GM08714 (cell line): ENCODE measurements at regions not wholly inside any gene's neighbourhood (a gene's known extent, or its start where the extent isn't known, plus 50 kb on each side); places are given as distances from the start of the nearest gene placed in this dataset.

ENCODE experiments used
- H3K4me3 ChIP-seq: fragments of 200-500 bp; sonication (Bioruptor generic); 2 replicates; pipeline ENCODE4 v1.5.1; 2014; ENCODE audit warnings: mild to moderate bottlenecking, low read length, inconsistent platforms
- ZNF274 ChIP-seq: IDR thresholded peaks from 2 replicates; pipeline ENCODE4 v1.6.1; 2012; ENCODE audit warnings: mild to moderate bottlenecking, low read depth, low read length

DNA sequence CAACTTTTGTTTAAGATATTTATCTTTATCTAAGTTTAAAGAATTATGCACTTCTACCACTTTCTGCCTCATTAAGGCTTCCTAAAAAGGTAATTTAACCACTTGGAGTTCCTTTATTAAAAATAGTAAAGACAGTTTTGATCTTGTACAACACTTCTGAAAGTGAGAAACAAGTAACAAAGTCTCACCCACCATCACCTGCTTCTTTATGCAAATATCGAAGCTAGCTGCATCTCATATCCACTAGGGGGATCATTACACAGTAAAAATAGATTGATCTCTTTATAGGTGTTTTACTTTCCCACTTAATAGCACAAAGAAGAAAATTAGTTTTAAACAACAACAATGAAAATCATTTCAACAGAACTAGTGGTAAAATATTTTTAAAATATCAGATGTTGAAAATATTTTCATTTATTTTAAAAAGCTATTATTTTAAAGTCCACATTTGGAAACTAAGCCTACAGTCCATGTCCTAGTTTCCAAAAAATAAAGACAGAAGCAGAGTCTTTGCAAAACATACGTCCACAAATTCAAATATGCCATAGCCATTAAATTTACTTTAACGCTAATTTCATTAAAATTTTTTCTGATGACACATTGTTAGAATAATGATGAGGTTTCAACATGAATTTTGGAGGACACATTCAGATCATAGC is 160.0 kb upstream of the SOX5 start:
- H3K4me3 ChIP-seq: no peak overlapping the region
- TF ChIP-seq ZNF274: no peak

DNA sequence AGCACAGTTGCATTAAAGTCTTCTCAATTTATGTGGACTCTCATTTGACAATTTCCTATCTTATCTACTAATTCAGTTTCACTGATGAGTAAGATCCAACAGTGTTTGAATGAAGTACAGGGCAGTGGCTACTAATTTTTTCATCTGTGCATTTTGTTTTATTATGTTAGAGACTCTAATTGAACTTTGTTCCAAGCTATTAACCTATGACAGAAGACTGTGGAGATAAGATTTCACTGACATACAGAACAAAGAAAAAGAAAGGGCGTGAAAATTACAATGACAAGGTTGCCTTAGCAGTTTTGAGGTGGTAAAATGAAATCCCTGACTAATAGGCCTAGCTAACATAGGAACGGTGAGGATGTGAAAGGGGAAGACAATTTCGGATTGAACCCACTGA is 153.2 kb upstream of the SOX5 start:
- no peak overlapping the region for H3K4me3 ChIP-seq
- no peak for TF ChIP-seq ZNF274

DNA sequence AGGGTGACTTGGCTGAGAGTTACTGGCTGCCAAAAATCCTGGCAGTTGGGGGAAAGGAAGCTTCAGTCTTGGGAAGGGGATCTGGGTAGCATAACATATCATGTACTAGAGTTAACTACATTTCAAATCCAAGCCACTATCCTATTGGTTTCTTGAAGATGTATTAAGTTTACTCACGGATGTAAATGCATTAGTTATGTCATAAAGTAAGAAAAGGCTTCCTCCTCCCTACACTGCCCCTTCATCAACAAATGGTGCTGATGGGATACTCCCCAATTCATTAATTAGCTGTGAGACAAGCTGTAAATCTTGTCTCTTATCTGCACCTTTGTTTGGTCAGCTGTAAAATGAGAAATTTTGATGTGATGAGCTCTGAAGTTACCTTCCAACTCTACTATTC is 150.1 kb upstream of the SOX5 start:
- no peak for TF ChIP-seq ZNF274
- no peak overlapping the region for H3K4me3 ChIP-seq

DNA sequence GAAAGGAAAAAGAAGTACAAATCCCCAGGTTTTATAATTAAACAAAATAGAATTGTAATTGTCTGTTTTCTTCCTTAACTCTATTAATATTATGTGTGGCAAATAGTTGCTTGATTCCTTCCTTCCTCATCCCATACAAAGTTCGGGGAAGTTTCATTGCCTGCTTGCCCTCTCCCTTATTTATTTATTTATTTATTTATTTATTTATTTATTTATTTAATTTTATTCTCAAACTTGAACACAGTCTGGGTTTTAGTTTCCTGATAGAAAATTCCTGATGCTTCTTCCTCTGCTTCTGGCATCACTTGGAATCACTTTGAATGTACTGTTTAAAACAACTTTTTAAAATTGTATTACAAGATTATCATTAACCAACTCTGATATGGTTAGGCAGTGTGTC is 145.8 kb upstream of the SOX5 start:
- H3K4me3 ChIP-seq: no peak overlapping the region
- TF ChIP-seq ZNF274: no peak

DNA sequence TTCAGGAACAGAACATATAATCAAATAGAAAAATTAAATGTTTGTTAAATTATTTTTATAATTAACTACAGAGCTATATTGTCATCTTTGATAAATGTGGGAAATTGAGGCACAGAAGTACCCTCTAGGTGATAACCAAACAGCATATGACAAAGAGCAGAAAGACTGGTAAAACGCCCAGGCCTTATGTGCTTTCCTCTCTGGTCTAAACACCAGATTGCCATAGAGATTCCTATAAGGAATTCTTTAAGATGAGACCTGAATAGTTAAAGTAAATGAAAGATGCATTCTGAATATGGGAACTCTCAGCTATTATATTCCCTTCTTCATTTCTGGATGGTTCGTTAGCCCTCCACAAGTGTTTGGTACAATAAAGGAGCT is 140.0 kb upstream of the SOX5 start:
- no peak overlapping the region for H3K4me3 ChIP-seq
- TF ChIP-seq ZNF274: no peak

DNA sequence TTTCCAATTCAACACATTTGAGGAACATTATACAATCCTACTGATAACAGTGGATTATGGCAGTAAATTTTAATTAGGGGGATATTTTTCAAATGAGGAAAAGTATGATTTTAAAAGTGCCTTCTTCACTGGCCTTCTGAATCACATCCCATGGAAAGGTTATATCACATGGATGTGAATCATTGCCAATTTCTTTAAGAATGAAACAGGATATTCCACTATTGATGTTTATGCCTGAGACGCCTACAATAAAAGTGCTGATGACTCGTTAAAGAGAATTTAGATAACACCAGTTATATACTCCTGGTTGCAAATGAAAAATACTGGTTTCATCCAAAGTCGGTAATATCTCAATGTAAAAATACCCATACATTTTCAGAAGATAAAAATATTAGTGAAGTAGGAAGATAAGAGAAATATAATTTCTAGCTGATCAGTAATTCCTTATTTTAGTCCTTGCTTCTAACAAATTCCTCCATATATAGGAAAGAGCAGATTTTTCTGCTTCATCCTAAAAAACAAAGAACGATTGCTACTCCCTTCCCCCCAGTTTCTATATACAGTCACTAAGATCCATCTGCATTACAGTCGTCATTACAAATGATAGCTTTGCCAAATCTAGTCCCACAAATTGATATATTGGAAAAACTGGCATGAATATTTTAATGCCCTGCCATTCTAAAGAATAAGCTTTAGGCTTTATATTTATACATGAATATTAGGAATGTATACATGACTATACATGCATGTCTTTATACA is 139.5 kb upstream of the SOX5 start:
- TF ChIP-seq ZNF274: no peak
- no peak overlapping the region for H3K4me3 ChIP-seq

DNA sequence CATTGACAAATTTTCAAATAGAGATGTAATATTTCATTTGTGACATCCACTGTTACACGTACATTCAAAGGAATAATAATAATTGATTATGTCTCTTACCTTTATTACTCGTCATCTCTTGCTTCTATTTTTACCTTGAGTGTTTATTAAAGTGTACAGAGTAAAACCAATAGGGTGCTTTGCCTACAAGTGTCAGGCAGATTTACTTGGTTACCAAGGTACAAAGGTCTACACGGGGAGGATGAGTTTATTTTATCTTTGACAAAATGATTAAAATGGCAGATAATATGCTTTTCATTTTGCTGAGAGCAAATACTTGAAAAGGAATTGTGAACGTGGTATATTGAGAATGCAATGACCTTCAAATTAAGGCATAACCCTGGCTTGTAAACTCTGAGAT is 137.8 kb upstream of the SOX5 start:
- TF ChIP-seq ZNF274: no peak
- H3K4me3 ChIP-seq: no peak overlapping the region

DNA sequence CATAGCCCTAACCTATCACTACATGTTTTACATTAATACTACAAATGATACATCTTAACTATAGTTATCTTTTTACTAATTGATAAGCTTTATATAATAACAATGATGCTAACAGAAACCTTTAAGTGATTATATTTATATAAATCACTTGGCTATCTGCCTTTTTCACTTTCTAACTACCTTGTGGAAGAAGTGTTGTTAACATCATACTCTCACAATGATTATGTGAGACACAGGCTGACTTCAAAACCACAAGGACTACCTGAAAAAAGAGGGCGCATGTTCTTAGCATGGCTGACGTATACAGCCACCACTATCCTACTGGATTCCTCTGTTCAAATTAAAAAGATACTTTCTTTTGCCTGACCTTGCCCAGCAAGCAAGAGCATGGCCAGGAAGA is 135.3 kb upstream of the SOX5 start:
- H3K4me3 ChIP-seq: no peak overlapping the region
- no peak for TF ChIP-seq ZNF274

DNA sequence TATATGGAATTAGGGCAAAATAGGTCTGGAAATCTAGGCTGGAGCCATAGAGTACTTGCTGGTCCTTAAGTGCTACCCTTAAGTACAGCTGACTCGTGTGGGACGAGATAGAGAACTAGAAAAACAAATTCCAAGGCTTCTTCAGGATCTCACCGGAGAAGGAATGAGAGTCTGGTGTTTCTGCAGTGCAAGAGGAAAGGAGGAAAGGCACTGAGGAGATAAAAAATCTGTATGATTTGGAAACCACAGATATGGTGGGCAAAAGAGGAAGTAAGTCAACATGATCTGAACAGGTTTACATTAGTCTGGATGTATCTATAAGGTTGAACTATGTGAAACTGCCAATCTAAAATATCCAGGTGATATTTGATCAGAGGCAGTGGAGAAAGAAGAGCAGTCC is 134.4 kb upstream of the SOX5 start:
- no peak overlapping the region for H3K4me3 ChIP-seq
- TF ChIP-seq ZNF274: no peak

DNA sequence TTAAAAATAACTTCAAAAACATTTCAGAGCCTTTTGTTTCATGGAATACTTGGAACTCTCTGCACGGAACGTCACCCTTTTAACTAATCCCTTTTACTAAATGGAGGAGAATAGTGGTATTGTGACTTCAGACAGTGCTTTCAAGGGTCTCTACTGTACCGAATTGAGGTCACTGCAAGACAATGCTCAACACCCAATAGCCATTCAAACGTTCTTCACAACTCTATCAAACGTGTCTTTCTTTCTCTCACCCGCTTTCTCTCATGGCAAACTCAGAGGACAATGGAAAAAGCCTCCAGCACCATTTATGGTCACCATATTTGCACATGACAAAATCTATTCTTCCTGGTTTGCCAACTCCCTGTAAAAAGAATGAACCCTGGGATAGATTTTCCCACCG is 132.1 kb upstream of the SOX5 start:
- no peak overlapping the region for H3K4me3 ChIP-seq
- TF ChIP-seq ZNF274: no peak

DNA sequence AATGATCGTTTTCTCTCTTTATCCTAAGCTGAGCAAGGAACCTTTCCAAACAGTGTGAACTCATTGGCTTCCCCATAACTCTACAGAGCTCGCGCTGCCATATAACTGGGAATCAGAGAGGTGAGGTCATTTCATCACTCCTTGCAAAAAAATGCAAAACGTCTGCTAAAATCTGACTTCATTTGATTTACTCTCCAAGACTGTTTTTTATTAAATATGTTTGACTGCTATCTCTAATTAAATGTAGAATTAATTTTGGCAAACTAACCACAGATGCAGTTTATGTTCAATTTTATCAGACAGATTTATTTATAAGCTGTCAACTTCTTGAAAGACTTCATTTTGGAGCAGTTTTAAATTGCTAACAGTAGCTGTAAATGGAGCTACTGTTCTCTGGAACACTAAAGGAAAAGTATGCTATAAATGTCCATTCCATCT is 131.6 kb upstream of the SOX5 start:
- no peak for TF ChIP-seq ZNF274
- H3K4me3 ChIP-seq: no peak overlapping the region

DNA sequence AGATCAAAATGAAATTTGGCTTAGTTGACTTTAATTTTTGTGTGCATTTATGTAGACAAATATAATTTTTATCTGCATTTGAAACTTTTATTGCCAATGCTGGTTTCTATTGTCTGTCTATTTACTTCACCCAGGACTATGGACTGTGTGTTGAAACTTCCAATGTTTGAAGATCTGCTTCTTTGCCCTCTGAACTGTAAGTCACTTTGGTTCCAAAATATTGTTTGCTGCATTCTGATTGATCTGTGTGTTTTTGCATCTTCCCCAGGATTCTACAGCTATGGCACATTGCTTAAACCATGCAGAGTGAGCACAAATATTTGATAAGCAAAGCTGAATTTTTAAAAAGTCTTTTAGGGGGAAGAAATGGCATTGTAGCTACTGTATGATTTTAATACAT is 131.0 kb upstream of the SOX5 start:
- no peak overlapping the region for H3K4me3 ChIP-seq
- no peak for TF ChIP-seq ZNF274

DNA sequence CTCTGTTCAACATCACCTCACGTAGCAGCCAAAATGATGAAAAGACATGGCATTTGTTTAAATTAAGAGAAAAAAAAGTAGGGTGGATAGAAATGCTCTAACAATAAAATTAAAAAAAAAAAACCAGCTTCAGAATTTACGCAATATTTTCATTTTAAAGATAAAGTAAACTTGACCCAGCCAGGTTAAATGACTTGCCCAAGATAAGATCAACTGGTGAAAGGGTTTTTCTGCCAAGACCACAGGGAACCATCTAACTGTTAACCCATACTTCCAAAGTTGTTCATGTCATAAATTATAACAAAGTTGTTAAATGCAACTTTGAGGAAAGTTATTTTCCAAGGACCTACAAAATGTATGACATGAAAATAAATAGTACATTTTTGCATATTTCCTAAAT is 129.6 kb upstream of the SOX5 start:
- no peak overlapping the region for H3K4me3 ChIP-seq
- TF ChIP-seq ZNF274: no peak

DNA sequence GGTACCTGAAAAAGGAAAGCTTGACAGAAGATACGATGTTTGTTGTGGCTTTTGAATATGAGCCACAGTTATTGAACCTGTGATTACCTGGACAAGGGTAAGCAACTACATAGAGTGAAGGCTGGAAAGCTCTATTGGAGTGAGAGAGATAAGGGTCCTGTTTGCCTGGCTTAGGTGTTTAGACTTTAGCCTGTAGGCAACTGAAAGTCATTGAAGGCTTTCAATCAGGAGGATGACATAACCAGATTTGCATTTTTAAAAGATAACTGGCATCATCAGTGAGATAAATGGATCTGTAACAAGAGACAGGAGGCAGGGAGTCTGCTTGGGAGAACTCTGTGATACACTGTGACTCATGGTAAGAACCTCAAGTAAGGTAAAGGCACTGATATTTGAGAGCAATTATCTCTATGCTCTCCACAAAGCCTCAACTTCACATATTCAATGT is 128.9 kb upstream of the SOX5 start:
- TF ChIP-seq ZNF274: no peak

DNA sequence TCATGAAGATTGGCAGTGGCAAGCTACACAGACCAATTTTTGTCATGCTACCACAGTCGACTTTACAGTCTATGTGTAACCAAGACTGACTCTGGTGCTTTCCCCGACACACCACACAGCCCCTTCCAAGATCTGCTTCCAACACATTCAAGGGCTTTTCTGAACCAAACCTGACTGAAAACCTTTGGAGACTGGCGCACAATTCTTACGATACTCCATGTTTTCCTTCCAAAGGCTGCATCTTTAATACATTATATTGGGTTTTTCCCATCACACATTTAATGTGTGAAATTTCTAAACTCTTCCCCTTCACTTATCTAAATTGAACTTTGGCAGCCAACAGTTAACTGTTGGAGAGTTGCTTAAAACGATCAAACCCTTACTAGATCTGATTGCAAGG is 127.7 kb upstream of the SOX5 start:
- TF ChIP-seq ZNF274: no peak
- no peak overlapping the region for H3K4me3 ChIP-seq

More for the DNA sequence above, 128.9 kb upstream of the SOX5 start:
- no peak overlapping the region for H3K4me3 ChIP-seq
